ENCODE measurements at regions not wholly inside any gene's neighbourhood (a gene's known extent, or its start where the extent isn't known, plus 50 kb on each side); places are given as distances from the start of the nearest gene placed in this dataset.
A peak's percentile ranks its signal among the peaks of the same experiment; 100 is the strongest.
"Not testable (repeated sequence)": the region's sequence is repeated elsewhere in the genome, so short reads cannot be mapped to it uniquely, and the experiment has no call there.

DNA sequence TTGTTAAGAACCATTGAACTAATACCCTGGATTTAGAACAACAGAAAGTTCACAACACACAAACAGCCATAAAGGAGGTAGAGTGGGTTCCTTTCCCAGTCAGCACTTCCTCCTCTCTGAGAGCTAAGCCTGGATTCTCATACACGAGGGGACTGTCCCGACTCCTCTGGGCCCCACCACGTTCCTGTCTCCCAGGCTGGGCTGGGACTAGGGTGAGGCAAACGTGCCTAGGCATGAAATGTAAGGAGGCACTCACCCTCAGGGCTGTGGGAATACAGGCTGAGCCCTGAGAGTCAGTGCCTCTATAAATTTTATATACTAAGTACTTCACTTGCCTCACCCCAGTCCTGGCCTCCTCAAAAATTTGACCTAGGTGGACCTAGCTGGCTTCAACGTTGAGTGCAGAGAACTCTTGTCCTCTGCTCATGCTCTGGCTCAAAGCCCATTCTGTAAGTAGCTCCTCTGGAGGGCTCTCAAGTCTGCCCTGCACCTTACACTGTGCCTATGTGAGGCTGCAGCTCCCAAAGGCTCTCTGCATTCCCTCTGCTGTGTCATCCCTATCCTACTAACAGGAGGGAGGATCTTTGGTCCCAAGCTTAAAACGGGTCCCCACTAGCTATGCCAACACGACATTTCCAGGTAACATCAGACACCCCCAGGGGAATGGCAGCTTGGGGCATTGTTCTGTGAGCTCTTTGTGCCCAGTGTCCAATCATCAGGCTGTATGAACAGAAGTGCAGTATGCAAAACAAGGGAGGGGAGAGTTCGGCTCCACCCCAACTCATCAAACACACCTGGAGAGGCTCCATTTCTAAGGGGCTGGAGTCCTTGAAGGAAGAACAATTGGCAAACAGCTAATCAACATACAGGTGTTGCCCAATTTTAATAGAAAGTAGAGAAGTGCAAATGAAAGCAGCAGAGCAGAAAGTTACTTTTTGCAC lies 233.2 kb downstream of the RPLP1 start:
- no peak for DNase-seq (ENCODE audit: low spot score)

GRCh38 chr15:69686626-69687025 lies 234.0 kb downstream of the RPLP1 start:
- DNase-seq (ENCODE audit: low spot score): no peak

GRCh38 chr15:69689133-69689532 lies 236.5 kb downstream of the RPLP1 start:
- no peak for DNase-seq (ENCODE audit: low spot score)

DNA sequence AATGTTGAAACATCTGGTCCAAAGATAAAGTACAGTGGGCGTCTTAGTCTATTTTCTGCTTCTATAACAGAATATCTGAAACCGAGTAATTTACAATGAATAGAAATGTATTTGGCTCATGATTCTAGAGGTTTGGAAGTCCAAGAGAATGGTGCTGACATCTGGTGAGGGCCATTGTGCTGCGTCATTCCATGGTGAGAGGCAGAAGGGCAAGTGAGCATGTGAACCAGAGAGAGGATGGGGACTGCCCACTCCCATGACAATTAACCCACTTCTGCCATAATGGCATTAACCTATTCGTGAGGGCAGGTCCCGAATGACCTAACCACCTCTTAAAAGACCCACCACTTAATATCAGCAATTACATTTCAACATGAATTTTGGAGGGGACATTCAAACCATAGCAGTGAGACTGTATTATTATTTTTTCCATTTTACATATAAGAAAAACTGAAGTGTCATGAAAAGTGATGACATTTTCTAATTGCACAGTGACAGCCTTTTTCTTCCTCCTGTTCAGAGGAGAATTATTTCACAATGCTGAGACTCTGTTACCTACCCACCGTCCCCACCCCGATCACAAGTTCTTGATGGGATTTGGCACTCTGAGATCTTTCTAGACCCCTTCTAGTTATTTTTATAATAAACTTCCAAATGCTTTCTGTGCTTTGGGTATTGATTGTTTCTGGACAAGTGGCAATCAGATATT lies 238.8 kb downstream of the RPLP1 start:
- DNase-seq (ENCODE audit: low spot score): no peak

GRCh38 chr15:69692342-69692741 lies 239.7 kb downstream of the RPLP1 start:
- no peak for DNase-seq (ENCODE audit: low spot score)

GRCh38 chr15:69693059-69693458 lies 240.4 kb downstream of the RPLP1 start:
- DNase-seq (ENCODE audit: low spot score): no peak

DNA sequence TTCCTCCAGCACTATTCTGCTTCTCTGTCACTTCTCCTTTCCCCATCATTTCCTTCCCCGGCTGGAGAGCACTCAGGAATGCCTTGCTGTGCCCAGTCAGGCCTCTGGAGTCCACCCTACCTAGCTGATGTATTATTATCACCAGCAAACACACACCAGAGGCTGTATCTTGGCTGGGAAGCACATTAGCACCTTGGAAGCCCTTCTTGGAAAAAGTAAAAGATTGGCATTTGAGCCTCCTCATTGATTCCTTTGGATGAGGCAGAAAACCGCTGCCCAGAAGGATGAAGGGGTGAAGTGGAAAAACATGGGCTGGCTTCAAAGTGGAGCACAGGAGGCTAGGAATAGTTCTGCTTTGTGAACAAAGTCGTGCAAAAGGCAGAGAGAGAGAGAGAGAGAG lies 244.3 kb downstream of the RPLP1 start:
- DNase-seq (ENCODE audit: low spot score): no peak

GRCh38 chr15:69697916-69698315 lies 245.3 kb downstream of the RPLP1 start:
- no peak for DNase-seq (ENCODE audit: low spot score)

DNA sequence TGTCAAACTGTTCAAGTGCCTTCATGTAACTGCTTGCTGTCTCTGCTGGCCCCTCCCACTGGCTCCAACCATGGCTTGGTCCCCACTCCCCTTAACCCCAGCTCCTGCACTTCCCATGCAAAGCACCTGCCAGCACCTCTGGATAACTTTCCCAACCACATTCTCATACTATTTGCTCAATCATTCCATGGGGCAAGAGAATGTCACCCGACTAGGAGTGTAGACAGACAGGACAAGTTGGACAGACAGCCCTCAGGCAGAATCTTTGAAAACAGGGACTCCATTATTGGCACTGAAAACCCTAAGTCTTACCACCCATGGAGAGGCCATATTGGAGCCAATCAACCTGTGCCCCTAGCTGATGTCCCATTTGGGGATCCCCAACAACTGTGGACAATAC lies 246.5 kb downstream of the RPLP1 start:
- no peak for DNase-seq (ENCODE audit: low spot score)

DNA sequence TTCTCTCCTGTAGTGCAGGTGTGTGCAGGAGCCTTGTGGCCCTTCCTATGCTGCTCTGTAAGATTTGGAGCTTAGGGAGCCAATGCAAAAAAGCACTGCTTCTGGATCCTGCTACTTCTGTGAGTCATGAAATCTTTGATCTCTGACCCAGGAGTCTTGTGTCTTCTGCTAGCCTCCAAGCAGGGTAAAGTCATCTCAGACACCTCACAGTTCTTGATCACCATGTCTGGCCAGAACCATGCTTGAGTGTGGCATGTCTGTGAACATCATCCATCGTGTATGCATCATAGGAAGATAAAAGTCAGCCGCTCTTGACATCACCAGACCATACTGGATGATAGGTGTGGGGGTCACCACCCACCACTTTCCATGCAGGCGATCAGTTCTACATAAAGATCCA lies 247.8 kb downstream of the RPLP1 start:
- no peak for DNase-seq (ENCODE audit: low spot score)

- no peak for DNase-seq (ENCODE audit: low spot score)
Measured at GRCh38 chr15:69701198-69701597, 248.6 kb downstream of the RPLP1 start.

DNA sequence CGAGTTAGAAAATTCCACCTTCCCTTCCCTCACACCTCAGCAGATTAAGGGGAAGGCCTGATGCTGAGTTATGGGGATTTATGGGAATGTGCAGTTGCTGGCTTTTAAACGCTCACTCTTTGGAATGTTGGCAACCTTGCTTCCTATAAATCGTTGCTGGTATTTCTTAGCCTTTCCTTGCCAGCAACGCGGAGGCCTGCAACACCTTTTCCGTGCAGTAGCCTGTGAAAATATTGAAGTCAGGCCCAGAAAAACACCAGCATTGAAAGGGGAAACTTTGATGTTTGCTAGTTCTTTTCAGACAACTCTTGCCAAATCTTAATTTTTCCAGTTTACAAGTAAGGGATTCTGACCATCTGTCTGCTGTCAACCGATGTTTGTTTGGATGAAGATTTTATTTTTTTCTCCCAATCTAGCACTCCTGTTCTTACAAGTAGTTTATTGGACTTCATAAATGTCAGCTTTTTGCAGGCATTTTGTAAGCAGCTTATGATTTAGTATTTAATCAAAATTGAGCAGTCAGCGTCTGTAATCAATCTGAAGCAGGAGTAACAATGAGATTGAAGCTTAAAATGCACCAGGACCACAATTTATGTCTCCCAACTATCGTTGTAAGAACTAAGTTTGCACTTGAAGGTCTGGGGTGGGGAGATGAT lies 251.0 kb downstream of the RPLP1 start:
- no peak for DNase-seq (ENCODE audit: low spot score)

DNA sequence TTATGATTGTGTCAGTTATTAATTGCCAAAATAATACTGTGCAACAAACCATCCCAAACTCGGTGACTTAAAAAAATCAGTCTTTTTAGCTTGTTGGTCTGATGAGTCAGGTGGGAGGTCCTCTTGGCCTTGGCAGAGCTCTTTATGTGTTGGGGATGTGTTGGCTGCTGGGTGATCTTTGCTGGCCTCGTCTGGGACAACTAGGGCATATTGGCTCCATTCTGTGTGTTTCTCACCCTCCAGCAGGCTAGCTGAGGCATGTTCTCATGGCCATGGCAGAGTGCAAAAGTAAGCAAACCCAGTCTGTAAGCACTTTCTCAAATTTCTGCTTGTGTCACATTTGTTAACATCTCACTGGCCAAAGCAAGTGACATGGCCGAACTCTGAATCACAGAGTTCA lies 251.6 kb downstream of the RPLP1 start:
- no peak for DNase-seq (ENCODE audit: low spot score)

DNA sequence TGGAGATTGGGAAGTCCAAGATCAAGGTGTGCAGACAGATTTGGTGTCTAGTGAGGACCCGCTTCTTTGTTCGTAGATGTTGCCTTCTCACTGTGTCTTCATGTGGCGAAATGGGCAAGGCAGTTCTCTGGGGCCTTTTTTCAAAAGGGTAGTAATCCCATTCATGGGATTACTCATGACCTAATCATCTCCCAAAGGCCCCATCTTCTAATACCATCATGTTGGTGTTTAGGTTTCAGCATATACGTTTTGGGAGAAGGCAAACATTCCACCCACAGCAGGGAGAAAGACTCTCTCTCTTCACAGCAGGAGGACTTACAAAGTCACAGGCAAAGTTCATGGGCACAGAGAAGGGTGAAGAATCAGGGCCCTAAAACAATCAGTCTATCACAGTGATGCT lies 252.1 kb downstream of the RPLP1 start:
- DNase-seq (ENCODE audit: low spot score): no peak

DNA sequence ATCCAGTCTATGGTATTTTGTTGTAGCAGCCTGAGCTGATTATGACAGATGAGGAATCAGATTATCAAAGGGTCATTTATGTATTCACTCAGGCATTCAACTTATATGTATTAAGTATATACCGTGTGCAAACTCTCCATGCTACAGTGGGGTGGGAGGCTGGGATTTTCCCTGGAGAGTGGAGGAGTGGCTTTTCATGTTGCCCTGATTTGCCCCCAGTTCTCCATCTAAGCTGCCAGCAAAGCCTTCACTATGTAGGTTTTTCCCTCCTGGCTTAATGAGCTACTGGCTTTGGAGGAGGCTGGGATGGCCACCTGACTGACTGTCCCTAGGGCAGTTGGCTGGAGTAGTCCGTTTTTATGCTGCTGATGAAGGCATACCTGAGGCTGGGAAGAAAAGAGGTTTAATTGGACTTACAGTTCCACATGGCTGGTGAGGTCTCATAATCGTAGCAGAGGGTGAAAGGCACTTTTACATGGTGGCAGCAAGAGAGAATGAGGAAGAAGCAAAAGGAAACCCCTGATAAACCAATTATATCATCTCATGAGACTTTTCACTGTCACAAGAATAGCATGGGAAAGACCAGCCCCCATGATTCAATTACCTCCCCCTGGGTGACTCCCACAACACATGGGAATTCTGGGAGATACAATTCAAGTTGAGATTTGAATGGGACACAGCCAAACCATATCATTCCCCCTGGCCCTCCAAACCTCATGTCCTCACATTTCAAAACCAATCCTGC lies 253.9 kb downstream of the RPLP1 start:
- no peak for DNase-seq (ENCODE audit: low spot score)

DNA sequence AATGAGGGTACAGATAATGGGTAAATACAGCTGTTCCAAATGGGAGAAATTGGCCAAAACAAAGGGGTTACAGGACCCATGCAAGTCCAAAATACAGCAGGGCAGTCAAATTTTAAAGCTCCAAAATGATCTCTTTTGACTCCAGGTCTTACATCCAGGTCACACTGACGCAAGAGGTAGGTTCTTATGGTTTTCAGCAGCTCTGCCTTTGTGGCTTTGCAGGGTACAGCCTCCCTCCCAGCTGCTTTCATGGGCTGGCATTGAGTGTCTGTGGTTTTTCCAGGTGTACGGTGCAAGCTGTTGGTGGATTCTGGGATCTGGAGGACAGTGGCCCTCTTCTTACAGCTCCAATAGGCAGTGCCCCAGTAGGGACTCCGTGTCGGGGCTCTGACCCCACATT lies 254.6 kb downstream of the RPLP1 start:
- DNase-seq (ENCODE audit: low spot score): not testable (repeated sequence)

DNA sequence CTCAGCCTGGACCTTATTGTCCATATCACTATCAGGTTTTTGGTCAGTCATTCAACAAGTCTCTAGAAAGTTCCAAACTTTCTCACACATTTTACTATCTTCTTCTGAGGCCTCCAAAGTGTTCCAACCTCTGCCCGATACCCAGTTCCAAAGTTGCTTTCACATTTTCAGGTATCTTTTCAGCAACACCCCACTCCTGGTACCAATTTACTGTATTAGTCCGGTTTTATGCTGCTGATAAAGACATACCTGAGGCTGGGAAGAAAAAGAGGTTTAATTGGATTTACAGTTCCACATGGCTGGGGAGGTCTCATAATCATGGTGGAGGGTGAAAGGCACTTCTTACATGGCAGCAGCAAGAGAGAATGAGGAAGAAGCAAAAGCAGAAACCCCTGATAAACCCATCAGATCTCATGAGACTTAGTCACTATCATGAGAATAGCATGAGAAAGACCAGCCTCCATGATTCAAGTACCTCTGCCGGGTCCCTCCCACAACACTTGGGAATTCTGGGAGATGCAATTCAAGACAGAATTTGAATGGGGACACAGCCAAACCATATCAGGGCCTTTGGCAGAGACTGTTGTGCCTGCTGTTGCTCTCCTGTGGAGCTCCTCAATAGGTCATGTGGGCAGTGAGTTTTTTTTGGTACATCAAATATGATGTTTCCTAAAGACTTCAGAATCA lies 256.0 kb downstream of the RPLP1 start:
- not testable (repeated sequence) for DNase-seq (ENCODE audit: low spot score)

GRCh38 chr15:69712991-69713390 lies 260.4 kb downstream of the RPLP1 start:
- no peak for DNase-seq (ENCODE audit: low spot score)

DNA sequence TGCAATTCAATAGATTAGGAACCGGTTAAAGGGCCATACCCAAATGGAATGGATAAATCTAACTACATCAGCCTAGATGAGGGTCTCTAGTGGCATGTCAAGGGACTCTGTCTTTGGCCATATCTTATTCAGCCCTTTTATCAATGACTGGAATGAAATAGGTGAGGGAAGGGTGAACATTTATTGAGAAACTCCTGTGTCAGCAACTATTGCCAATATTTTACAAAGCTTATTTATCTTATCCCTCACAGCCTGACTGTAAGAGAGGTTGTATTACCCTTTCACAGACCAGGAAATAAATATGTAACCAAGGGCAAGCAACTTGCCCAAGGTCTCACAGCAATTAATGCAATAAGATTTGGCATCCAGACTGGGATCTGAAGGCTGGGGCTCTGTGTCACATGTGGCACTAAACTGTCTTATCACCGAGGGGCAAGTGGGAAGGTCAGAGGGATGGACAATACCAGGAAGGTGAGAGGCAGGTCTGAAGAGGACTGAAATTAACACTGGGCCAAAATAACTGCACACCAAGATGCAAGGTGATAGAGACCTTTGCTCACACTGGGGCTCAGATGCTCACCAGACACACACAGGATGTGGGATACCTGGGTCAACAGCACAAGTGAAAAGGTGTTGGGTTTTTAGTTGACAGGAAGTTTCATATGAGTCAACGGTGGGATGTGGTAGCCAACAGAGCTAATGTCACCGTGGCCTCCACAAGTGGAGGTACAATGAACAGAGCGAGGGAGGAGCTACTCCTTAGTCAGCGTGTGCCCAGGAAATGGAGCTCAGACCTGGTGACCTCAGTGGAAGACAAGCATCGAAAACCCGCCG lies 261.3 kb downstream of the RPLP1 start:
- DNase-seq (ENCODE audit: low spot score): peak; percentile 86

DNA sequence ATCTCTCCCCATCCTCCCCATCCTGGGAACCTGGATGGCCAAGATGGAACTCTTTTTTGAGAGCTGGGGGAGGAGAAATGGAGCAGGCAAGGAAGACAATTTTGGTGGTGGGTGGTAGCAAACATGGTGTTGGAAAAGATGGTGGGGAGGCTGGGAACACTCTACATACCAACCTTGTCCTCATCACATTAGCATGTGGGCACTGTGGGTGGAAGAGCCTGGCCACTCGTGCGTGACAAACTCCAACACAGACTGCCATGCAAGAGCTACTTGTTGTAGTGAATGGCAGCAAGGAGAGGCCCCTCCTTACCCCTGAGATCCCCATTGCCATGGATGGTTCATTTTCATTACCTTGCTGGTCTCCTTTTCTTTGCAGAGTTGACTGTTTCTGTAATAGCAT lies 262.6 kb downstream of the RPLP1 start:
- no peak for DNase-seq (ENCODE audit: low spot score)

DNA sequence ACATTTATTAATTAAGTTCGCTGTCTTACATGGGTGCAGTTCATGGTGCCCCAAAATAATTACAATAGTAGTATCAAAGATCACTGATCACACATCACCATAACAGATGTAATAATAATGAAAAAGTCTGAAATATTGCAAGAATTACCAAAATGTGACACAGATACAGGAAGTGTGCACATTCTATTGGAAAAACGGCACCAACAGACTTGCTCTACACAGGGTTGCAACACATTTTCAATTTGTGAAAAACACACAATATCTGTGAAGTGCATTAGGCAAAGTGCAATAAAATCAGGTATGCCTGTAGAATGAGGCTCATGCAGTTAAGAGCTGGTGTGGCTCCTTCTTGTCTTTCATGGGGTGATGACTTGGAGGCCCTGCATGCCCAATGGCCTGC lies 265.8 kb downstream of the RPLP1 start:
- no peak for DNase-seq (ENCODE audit: low spot score)
